BE2C (cell line): ENCODE measurements at regions not wholly inside any gene's neighbourhood (a gene's known extent, or its start where the extent isn't known, plus 50 kb on each side); places are given as distances from the start of the nearest gene placed in this dataset.

Experiments
- DNase-seq: peaks from one replicate; pipeline ENCODE4 v3.0.0-alpha.2; 2020
- H3K27me3 ChIP-seq: fragments of 250-450 bp; sonication (Bioruptor Pico); 2 replicates; pipeline ENCODE4 v1.5.1; 2020; ENCODE audit warnings: mild to moderate bottlenecking
- H3K36me3 ChIP-seq: fragments of 250-450 bp; sonication (Bioruptor Pico); 2 replicates; pipeline ENCODE4 v1.5.1; 2020; ENCODE audit warnings: mild to moderate bottlenecking
- H3K4me1 ChIP-seq: fragments of 250-450 bp; sonication (Bioruptor Pico); 2 replicates; pipeline ENCODE4 v1.5.1; 2020
- H3K4me3 ChIP-seq: 2 replicates; pipeline ENCODE4 v1.5.1; 2011; ENCODE audit warnings: low read depth, low read length
- H3K9me3 ChIP-seq: fragments of 250-450 bp; sonication (Bioruptor Pico); 2 replicates; pipeline ENCODE4 v1.5.1; 2020
- CTCF ChIP-seq: IDR thresholded peaks from 2 replicates; pipeline ENCODE4 v1.5.1; 2012; ENCODE audit warnings: mild to moderate bottlenecking, low read depth, low read length

GRCh38 chr3:162317046-162317445, 820.4 kb downstream of the OTOL1 start:
- no peaks in the 10 kb centered on the region for H3K4me1 ChIP-seq
- no peak overlapping the region for H3K4me3 ChIP-seq
- no peaks in the 10 kb centered on the region for H3K36me3 ChIP-seq
- DNase-seq = no peak
- no peaks in the 10 kb centered on the region for H3K27me3 ChIP-seq
- no peak for TF ChIP-seq CTCF
- H3K9me3 ChIP-seq = no peaks in the 10 kb centered on the region

GRCh38 chr3:162328649-162329048, 832.0 kb downstream of the OTOL1 start:
- DNase-seq = no peak
- Histone ChIP-seq H3K27me3 (no peaks in the 10 kb centered on the region), H3K4me3 (no peak overlapping the region), H3K4me1 (no peaks in the 10 kb centered on the region), H3K9me3 (no peaks in the 10 kb centered on the region), H3K36me3 (no peaks in the 10 kb centered on the region)
- no peak for TF ChIP-seq CTCF

- H3K4me1 ChIP-seq = no peaks in the 10 kb centered on the region
- H3K36me3 ChIP-seq = no peaks in the 10 kb centered on the region; the same call in 1 of the 2 replicates
- no peak for DNase-seq
- TF ChIP-seq CTCF = no peak
- no peaks in the 10 kb centered on the region for H3K27me3 ChIP-seq
- H3K4me3 ChIP-seq = no peak overlapping the region
- no peaks in the 10 kb centered on the region for H3K9me3 ChIP-seq
Observed at GRCh38 chr3:162329514-162329913, 832.9 kb downstream of the OTOL1 start.

GRCh38 chr3:162332344-162332743, 835.7 kb downstream of the OTOL1 start:
- no peaks in the 10 kb centered on the region; the same call in 1 of the 2 replicates for H3K36me3 ChIP-seq
- no peak for DNase-seq
- TF ChIP-seq CTCF = no peak
- no peaks in the 10 kb centered on the region for H3K27me3 ChIP-seq
- no peaks in the 10 kb centered on the region; the same call in 1 of the 2 replicates for H3K9me3 ChIP-seq
- H3K4me1 ChIP-seq = no peaks in the 10 kb centered on the region
- H3K4me3 ChIP-seq = no peak overlapping the region

GRCh38 chr3:162334537-162334936, 837.9 kb downstream of the OTOL1 start:
- no peaks in the 10 kb centered on the region; the same call in 1 of the 2 replicates for H3K9me3 ChIP-seq
- no peaks in the 10 kb centered on the region for H3K4me1 ChIP-seq
- no peaks in the 10 kb centered on the region; the same call in 1 of the 2 replicates for H3K36me3 ChIP-seq
- TF ChIP-seq CTCF = no peak
- no peaks in the 10 kb centered on the region for H3K27me3 ChIP-seq
- no peak overlapping the region for H3K4me3 ChIP-seq
- no peak for DNase-seq

- Histone ChIP-seq H3K4me3 (no peak overlapping the region), H3K4me1 (no peaks in the 10 kb centered on the region), H3K36me3 (no peaks in the 10 kb centered on the region; the same call in 1 of the 2 replicates), H3K9me3 (no peaks in the 10 kb centered on the region; the same call in 1 of the 2 replicates), H3K27me3 (no peaks in the 10 kb centered on the region)
- no peak for DNase-seq
- no peak for TF ChIP-seq CTCF
Observed at GRCh38 chr3:162337630-162338029, 841.0 kb downstream of the OTOL1 start.
